ENCODE measurements at regions not wholly inside any gene's neighbourhood (a gene's known extent, or its start where the extent isn't known, plus 50 kb on each side); places are given as distances from the start of the nearest gene placed in this dataset.

DNA sequence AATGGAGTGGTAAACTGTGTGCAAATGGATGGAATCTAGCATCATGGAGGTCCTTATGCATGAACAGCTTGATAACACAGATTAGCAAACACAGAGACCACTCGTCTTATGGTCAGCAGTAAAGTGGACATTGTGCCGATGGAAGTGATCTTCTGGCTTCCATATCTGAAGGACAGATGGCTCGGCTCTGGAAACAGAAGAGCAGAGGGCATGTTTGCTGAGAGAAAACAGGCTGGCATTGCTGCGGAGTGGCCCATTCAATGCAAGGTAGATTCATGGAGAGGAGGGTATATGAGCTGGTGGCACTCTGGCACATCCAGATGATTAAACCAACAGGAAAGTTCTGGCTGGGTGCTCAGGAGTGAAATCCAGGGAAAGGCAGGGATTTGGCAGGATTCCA is 513.2 kb downstream of the DIRAS2 start:
- TF ChIP-seq TEAD4 (IDR thresholded peaks at IDR 0.05; ENCODE audit: borderline replicate concordance, insufficient read depth) (no peak), RCOR1 (IDR thresholded peaks at IDR 0.05; ENCODE audit: low read length) (no peak), RFX5 (IDR thresholded peaks at IDR 0.05; ENCODE audit: low read length) (no peak), NRF1 (IDR thresholded peaks at IDR 0.05; ENCODE audit: low read depth, low read length) (no peak), GABPA (IDR thresholded peaks at IDR 0.05; ENCODE audit: low read depth) (no peak), EP300 (IDR thresholded peaks at IDR 0.05; ENCODE audit: borderline replicate concordance in 1 of 2, low read depth in 1 of 2, low read length in 1 of 2) (no peak), JUND (IDR thresholded peaks at IDR 0.05) (no peak)
- TF ChIP-seq, protein P1, sequence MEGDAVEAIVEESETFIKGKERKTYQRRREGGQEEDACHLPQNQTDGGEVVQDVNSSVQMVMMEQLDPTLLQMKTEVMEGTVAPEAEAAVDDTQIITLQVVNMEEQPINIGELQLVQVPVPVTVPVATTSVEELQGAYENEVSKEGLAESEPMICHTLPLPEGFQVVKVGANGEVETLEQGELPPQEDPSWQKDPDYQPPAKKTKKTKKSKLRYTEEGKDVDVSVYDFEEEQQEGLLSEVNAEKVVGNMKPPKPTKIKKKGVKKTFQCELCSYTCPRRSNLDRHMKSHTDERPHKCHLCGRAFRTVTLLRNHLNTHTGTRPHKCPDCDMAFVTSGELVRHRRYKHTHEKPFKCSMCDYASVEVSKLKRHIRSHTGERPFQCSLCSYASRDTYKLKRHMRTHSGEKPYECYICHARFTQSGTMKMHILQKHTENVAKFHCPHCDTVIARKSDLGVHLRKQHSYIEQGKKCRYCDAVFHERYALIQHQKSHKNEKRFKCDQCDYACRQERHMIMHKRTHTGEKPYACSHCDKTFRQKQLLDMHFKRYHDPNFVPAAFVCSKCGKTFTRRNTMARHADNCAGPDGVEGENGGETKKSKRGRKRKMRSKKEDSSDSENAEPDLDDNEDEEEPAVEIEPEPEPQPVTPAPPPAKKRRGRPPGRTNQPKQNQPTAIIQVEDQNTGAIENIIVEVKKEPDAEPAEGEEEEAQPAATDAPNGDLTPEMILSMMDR (IDR thresholded peaks at IDR 0.05), result no peak

All from SK-N-SH (cell line).